ENCODE measurements at regions not wholly inside any gene's neighbourhood (a gene's known extent, or its start where the extent isn't known, plus 50 kb on each side); places are given as distances from the start of the nearest gene placed in this dataset.

GRCh38 chr5:173529861-173530260 lies 86.6 kb downstream of the BOD1 start:
- Mint-ChIP-seq H3K27ac (no peak overlapping the region), H3K4me1 (ENCODE audit: low read depth) (no peaks in the 10 kb centered on the region), H3K27me3 (no peaks in the 10 kb centered on the region), H3K4me3 (no peak overlapping the region), H3K9me3 (no peaks in the 10 kb centered on the region), H3K36me3 (ENCODE audit: low read depth) (no peaks in the 10 kb centered on the region)
- DNase-seq, result no peak
- ATAC-seq, result no peak
- POLR2A ChIA-PET, result no interaction called here
- CTCF ChIA-PET, result no interaction called here
- TF ChIP-seq CTCF (IDR thresholded peaks at IDR 0.05), result no peak
- intact Hi-C loops (cut with micrococcal nuclease), result no loop called here

- ATAC-seq, result no peak
- no peak for TF ChIP-seq CTCF (IDR thresholded peaks at IDR 0.05)
- Mint-ChIP-seq H3K27ac (no peak overlapping the region), H3K9me3 (no peaks in the 10 kb centered on the region), H3K36me3 (ENCODE audit: low read depth) (no peaks in the 10 kb centered on the region), H3K4me1 (ENCODE audit: low read depth) (no peaks in the 10 kb centered on the region), H3K27me3 (no peaks in the 10 kb centered on the region), H3K4me3 (no peak overlapping the region)
- ChIA-PET POLR2A (no interaction called here), CTCF (no interaction called here)
- intact Hi-C loops (cut with micrococcal nuclease), result no loop called here
- DNase-seq, result no peak
Observed at GRCh38 chr5:173527671-173528070, 88.8 kb downstream of the BOD1 start.

- ATAC-seq (no peak), DNase-seq (no peak)
- POLR2A ChIA-PET, result no interaction called here
- Mint-ChIP-seq H3K27me3 (peaks cover 5% of the 10 kb centered on the region), H3K9me3 (peaks cover 7% of the 10 kb centered on the region), H3K4me1 (ENCODE audit: low read depth) (no peaks in the 10 kb centered on the region), H3K36me3 (ENCODE audit: low read depth) (no peaks in the 10 kb centered on the region), H3K27ac (no peak overlapping the region), H3K4me3 (no peak overlapping the region)
- TF ChIP-seq CTCF (IDR thresholded peaks at IDR 0.05), result no peak
- intact Hi-C loops (cut with micrococcal nuclease), result no loop called here
- CTCF ChIA-PET, result no interaction called here
Observed at GRCh38 chr5:173524136-173524535, 92.3 kb downstream of the BOD1 start.

DNA sequence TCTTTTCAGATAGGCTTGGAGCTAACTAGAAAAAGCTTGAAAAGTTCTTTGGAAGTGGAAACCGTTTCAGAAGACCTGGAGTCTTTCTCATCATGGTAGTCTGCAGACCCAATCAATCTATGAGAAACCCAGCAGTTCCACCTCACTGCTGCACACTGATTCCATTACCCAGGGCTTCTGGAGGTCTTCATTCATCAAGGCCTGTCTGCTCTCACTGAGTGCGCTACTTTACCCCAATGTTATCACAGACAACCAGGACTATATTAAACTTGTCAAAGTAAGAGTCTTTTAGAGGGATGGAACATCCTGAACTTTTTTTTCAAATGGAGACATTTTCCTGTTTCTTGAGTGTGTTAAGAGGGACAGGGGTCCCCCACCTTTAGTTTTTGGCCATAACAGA lies 93.1 kb downstream of the BOD1 start:
- Mint-ChIP-seq H3K4me1 (ENCODE audit: low read depth) (no peaks in the 10 kb centered on the region), H3K36me3 (ENCODE audit: low read depth) (no peaks in the 10 kb centered on the region), H3K27me3 (peaks cover 10% of the 10 kb centered on the region), H3K9me3 (peaks cover 8% of the 10 kb centered on the region), H3K27ac (no peak overlapping the region), H3K4me3 (no peak overlapping the region)
- TF ChIP-seq CTCF (IDR thresholded peaks at IDR 0.05), result no peak
- ATAC-seq, result no peak
- intact Hi-C loops (cut with micrococcal nuclease), result no loop called here
- ChIA-PET CTCF (no interaction called here), POLR2A (no interaction called here)
- DNase-seq, result no peak

- Mint-ChIP-seq H3K27me3 (peaks cover 15% of the 10 kb centered on the region), H3K4me3 (no peak overlapping the region), H3K36me3 (ENCODE audit: low read depth) (no peaks in the 10 kb centered on the region), H3K9me3 (peaks cover 9% of the 10 kb centered on the region), H3K27ac (no peak overlapping the region), H3K4me1 (ENCODE audit: low read depth) (no peaks in the 10 kb centered on the region)
- intact Hi-C loops (cut with micrococcal nuclease), result no loop called here
- POLR2A ChIA-PET, result no interaction called here
- TF ChIP-seq CTCF (IDR thresholded peaks at IDR 0.05), result no peak
- no peak for DNase-seq
- CTCF ChIA-PET, result no interaction called here
- no peak for ATAC-seq
Observed at GRCh38 chr5:173522518-173522917, 93.9 kb downstream of the BOD1 start.
